GM12875 (cell line): ENCODE measurements at regions not wholly inside any gene's neighbourhood (a gene's known extent, or its start where the extent isn't known, plus 50 kb on each side); places are given as distances from the start of the nearest gene placed in this dataset.

Experiments used
- H3K4me3 ChIP-seq: one replicate; pipeline ENCODE4 v1.5.1; 2011; ENCODE audit warnings: low read depth, low read length, control low read depth
- TF ChIP-seq, protein P1 (sequence below): IDR thresholded peaks from 2 replicates; pipeline ENCODE4 v1.5.1; 2011; ENCODE audit warnings: low read depth, mild to moderate bottlenecking, control low read depth, inconsistent platforms, low read length, moderate library complexity, borderline replicate concordance; ENCODE audit not compliant: insufficient read depth

DNA sequence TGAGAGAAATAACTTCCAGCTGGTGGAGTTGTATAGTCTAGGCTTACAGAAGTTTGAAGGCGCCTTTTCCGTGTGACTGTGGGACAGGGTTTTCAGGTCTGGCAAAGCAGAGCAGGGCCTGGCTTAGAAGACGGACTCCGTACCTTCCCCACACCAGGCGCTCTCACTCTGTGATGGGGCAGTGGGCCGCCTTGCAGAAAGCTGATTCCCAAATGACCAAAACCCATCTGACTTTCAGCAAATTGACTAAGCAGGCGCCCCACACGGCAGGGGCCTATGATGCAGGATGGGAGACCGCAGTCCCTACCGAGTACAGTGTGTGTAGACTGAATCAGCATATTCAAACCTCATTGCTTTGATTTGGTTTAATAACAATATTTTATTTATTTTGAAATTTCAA lies 85.8 kb upstream of the TMEM45B start:
- TF ChIP-seq, protein P1, sequence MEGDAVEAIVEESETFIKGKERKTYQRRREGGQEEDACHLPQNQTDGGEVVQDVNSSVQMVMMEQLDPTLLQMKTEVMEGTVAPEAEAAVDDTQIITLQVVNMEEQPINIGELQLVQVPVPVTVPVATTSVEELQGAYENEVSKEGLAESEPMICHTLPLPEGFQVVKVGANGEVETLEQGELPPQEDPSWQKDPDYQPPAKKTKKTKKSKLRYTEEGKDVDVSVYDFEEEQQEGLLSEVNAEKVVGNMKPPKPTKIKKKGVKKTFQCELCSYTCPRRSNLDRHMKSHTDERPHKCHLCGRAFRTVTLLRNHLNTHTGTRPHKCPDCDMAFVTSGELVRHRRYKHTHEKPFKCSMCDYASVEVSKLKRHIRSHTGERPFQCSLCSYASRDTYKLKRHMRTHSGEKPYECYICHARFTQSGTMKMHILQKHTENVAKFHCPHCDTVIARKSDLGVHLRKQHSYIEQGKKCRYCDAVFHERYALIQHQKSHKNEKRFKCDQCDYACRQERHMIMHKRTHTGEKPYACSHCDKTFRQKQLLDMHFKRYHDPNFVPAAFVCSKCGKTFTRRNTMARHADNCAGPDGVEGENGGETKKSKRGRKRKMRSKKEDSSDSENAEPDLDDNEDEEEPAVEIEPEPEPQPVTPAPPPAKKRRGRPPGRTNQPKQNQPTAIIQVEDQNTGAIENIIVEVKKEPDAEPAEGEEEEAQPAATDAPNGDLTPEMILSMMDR: no peak
- H3K4me3 ChIP-seq: no peak overlapping the region

DNA sequence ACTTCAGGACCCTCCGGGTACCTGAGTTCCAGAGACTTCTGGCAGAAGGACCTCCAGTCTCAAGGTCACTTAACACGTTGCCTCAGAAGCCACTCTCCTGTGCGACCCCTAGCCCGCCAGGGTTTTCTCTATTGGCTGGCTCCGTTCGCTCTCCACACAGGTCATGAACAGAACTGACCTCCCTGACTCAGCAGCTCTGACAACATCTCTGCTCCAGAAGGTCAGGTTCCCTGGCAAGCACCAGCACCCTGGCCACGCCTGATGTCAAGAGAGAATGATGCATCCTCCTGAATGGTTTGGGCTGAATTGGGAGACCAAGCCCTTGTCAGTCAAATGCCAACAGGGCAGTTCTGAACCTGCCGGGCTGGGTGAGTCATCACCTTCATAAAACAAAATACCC lies 84.3 kb upstream of the TMEM45B start:
- TF ChIP-seq, protein P1: no peak
- H3K4me3 ChIP-seq: no peak overlapping the region

DNA sequence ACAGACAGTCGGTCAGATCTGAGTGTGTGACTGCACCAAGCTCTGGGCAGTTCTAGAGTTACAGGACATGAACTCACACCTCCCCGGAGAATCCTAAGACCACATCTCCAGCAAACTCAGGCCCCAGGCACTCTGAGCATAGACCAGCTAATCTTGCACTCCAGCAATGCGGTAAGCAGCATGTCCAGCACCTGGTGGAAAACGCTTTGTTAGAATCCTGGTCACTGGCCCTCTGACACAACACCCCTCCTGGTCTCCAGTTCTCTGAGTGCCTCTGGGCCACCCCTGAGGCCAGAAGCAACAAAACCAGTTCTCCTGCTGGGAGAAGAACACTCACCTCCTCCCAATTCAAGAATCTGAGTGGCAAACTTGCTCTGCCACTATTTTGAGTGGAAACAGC lies 82.7 kb upstream of the TMEM45B start:
- TF ChIP-seq, protein P1: no peak
- H3K4me3 ChIP-seq: no peak overlapping the region

DNA sequence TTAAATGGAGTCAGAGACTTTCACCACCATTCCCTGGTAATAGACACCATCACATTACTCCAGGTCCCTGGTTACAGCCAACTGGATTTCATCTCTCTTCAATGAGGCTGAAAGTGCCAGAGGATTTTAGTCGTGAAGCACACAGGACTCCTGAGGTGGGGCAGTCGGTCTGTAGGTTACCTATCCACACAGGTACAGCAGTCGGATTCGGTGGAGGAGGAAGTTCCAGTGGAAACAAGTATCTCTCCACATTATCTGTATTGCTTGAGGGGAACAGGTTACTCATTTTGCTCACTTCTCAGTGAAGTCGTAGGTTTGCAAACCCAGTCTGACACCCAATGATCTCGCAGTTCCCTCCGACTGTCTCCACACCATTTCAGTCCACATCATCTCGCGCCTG lies 82.3 kb upstream of the TMEM45B start:
- H3K4me3 ChIP-seq: no peak overlapping the region
- TF ChIP-seq, protein P1: no peak

DNA sequence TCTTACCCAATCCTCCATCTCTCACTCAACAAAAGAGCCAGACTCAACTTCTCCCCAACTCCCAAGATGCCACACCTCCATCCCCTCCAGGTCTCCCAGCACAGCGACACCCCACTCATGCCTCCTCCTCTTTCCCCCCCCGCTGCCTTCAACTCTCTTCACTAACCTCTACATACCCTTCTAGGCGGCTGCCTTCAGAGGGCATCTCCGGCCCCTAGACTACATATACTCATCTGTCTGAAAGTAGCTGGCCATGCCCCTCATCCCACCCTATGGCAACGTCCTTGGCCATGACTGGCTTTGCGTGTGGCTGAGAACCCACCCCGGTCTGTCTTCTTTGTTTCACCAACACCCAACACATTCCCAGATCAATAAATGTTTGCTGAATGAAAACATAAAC lies 81.7 kb upstream of the TMEM45B start:
- TF ChIP-seq, protein P1: no peak
- no peak overlapping the region for H3K4me3 ChIP-seq

DNA sequence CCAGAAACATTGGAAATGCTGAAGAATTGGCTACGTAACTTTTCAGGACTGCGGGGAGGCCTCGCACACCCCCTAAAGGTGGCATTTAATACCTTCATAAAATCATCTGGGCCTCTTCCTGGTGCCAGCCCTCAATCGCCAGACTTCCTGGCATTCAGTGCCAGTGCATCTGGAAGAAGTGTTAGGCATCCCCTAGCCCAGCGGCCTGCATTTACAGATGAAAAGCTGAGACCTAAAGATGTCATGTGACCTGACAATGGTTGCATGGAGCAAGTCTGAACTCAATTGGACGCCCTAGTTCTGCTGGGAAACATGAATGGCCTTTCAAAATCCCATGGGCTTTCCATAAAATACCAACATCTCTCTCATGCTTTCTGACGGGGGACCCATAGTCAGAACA lies 81.0 kb upstream of the TMEM45B start:
- no peak overlapping the region for H3K4me3 ChIP-seq
- TF ChIP-seq, protein P1: no peak

DNA sequence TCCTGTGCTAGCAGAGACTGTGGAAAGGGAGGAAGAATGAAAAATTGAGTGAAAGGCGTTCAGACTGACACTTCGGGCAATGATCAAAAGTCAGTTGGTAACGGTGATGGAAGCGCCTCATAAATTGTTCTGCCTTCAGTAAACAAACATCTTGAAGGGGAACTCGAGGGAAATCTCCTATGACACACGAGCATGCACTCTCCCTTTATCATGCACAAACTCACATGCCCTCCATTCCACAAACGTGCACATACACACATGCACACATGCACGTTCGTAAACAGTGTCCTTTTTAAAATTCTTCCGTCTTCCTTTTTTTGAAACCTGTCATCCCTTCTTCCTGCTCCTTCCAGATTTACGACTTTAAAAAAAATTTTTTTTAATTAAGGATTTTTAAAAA lies 77.8 kb upstream of the TMEM45B start:
- TF ChIP-seq, protein P1: no peak
- H3K4me3 ChIP-seq: no peak overlapping the region
